ENCODE measurements at regions not wholly inside any gene's neighbourhood (a gene's known extent, or its start where the extent isn't known, plus 50 kb on each side); places are given as distances from the start of the nearest gene placed in this dataset.

DNA sequence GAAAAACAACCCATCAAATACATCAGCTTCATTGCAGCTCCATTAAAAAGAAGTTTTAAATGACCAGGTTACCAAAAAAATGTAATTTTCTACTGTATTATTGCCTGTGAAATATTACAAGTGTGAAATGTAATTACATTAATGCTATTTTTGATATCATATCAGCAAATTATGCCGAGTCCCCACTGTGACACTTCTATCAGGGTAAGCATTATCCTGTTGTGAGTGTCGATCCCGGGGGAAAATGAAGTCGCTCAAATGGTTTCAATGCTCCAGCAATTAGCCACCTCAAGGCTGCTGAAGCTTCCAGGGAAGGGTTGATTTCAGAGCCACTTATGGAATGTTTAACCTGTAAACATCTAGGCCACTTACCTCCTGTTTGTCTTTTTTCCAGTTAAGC, 70.4 kb downstream of the RCN1 start:
- FAIRE-seq, result no peak
- no peak for DNase-seq (ENCODE audit: extremely low spot score, insufficient read length, low read depth)

- DNase-seq (ENCODE audit: extremely low spot score, insufficient read length, low read depth) (no peak), FAIRE-seq (no peak)
These were observed 71.5 kb downstream of the RCN1 start for GRCh38 chr11:32162351-32162750.

GRCh38 chr11:32162906-32163305, 72.0 kb downstream of the RCN1 start:
- FAIRE-seq, result no peak
- DNase-seq (ENCODE audit: extremely low spot score, insufficient read length, low read depth), result no peak

GRCh38 chr11:32163557-32163956, 72.7 kb downstream of the RCN1 start:
- no peak for DNase-seq (ENCODE audit: extremely low spot score, insufficient read length, low read depth)
- no peak for FAIRE-seq

- DNase-seq (ENCODE audit: extremely low spot score, insufficient read length, low read depth) (no peak), FAIRE-seq (no peak)
These were observed 74.0 kb downstream of the RCN1 start for GRCh38 chr11:32164836-32165235.

DNA sequence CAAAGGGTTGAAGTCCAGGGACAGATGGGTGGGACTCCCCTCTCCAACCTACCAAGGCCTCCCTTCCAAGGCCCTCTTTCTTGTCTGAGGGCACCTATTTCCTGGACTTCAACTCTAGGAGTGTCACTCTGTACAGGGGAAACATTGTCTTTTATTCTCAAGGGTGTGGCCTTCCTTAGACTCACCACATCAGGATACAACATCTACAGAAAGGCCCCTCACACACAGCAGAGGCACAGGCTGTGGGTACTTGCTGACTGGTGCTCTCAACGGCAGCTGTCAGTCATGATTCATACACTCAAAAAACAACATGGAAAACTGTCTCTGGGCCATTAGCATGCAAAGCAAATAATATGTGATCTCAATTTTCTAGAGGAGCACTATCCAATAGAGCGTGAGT, 78.0 kb downstream of the RCN1 start:
- FAIRE-seq (no peak), DNase-seq (ENCODE audit: extremely low spot score, insufficient read length, low read depth) (no peak)

DNA sequence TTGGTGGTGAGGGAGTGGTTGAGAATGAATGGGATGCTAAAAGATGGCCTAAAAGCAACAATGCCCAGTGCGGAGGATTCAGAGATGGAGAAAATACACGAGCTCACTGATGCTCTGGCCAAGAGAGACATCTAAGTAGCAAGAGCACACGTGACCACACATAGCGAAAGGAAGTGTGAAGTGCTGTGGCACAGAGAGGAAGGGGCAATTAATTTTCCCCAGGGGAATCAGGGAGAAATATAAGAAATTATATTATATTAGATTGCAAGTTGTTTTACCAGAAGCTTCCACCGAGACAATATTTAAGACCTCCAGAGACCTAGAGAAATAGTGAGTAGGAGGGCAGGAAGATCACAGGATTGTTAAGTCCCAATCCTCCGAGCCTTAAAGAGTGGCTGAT, 80.6 kb downstream of the RCN1 start:
- FAIRE-seq (no peak), DNase-seq (ENCODE audit: extremely low spot score, insufficient read length, low read depth) (no peak)

DNA sequence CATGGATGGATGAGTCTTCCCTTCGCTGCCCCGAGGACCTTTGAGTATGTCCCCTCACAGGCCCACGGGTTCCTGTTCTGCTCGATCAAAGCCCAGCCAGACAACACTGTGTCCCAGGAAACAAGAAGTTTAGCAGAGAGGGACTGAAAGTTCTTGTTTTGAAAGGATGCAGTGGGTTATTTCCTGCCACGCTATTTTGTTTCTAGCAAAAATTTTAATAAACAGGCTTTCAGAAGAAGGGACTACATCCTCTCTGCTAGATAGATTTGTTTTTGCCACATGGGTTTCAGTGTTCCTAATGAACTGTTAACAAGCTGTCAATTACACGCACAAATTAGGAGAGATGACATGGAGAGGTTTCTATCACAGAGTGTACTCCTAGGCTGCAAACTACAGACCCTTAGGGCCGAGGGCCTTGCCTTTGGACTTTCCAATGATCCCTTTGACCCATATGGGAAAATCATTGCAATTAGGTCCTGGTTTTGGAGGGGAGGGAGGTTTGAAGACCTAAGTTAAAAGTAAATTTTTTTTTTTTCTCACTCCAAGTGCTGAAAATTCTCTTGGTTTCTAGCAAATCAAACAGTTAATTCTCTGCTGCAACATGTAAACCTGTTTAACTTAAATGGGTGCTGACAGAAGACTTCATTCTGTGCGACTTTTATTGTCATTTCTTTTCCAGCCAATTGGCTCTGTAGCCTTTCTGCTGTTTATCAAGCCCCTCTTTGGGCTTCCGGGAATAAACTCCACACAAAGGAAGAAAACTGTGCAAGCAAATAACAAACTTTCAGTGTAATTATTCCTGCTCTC, 81.4 kb downstream of the RCN1 start:
- DNase-seq (ENCODE audit: extremely low spot score, insufficient read length, low read depth), result no peak
- no peak for FAIRE-seq

- peak; percentile 59 for FAIRE-seq
- DNase-seq (ENCODE audit: extremely low spot score, insufficient read length, low read depth), result no peak
These were observed 82.3 kb downstream of the RCN1 start for GRCh38 chr11:32172848-32173834.

- DNase-seq (ENCODE audit: extremely low spot score, insufficient read length, low read depth) (no peak), FAIRE-seq (no peak)
These were observed 83.1 kb downstream of the RCN1 start for GRCh38 chr11:32173977-32174376.

DNA sequence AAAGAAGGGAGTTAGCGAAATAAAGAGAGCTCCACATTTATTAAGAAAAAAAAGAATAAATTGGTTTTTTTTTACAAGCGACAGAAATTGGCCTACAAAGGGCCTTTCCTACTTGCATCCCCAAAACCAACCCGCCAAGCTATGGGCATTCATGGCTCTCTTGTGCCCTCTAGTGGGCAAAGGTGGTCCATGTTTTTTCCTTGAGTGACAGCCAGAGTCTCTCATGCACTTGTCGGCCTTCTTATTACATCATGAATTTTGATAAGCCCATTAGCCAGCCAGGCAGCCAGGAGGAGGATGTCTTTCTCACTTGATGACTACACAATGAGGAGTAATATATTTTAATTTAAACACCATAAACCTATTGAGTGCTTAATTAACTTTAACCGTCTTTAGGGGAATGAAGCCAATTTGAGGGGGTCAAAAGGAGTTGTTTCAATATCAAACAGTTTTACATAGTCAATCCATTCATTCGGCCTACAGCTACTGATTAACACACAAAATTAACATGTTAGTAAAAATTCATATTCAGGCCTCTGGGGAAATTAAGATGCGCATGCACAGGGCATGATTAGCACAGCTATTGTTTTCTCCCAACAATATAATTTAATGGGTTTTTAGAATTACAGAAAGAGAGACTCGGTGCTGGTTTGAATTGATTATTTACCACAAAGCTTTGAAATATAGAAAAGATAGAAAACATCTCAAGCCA, 85.5 kb downstream of the RCN1 start:
- peak; percentile 18 for DNase-seq (ENCODE audit: extremely low spot score, insufficient read length, low read depth)
- FAIRE-seq, result peak; percentile 89

DNA sequence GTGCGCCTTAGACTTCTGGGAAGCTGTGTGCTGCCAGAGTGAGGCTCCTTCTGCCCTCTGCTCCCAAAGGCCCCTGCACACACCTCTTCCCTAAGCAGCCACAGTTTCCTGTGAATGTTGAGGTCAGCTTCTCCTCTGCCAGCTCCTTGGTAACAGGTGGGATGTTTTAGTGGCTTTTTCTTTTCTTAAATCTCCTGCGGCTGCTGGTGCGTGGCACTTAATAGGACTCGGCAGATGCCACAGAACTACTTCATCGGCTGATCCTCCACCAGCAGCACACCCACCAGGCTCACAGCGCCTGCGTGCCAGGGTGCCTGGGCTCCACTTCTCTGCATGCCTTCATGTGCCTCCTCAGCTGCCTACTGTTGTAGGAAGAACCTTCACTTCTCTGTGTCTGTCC, 87.8 kb downstream of the RCN1 start:
- FAIRE-seq (no peak), DNase-seq (ENCODE audit: extremely low spot score, insufficient read length, low read depth) (no peak)

GRCh38 chr11:32183512-32183911, 92.6 kb downstream of the RCN1 start:
- DNase-seq (ENCODE audit: extremely low spot score, insufficient read length, low read depth), result no peak
- no peak for FAIRE-seq

- no peak for FAIRE-seq
- no peak for DNase-seq (ENCODE audit: extremely low spot score, insufficient read length, low read depth)
These were observed 93.3 kb downstream of the RCN1 start for GRCh38 chr11:32184041-32184722.

GRCh38 chr11:32184723-32185376, 94.0 kb downstream of the RCN1 start:
- FAIRE-seq, result no peak

DNA sequence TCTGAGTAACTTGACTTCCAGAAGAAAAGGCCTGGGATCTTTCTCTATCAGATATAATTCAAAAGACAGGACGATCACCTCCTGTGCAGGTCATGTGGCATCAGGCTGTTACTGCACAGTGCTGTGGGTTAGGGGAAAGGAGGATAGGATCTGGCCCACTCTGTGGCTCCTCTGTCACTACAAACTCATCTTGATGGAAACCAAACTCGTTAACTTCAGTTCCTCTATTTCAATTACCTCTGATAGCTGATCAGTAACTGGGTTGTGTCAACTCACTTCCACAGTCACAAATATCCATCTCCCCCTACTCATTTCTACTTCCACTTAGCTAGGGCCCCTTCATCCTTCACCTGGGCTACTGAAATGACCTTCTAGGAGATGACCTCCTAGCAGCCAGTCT, 95.2 kb downstream of the RCN1 start:
- FAIRE-seq (no peak), DNase-seq (ENCODE audit: extremely low spot score, insufficient read length, low read depth) (no peak)

More at GRCh38 chr11:32184723-32185376, 94.0 kb downstream of the RCN1 start:
- DNase-seq (ENCODE audit: extremely low spot score, insufficient read length, low read depth), result no peak

- FAIRE-seq (no peak), DNase-seq (ENCODE audit: extremely low spot score, insufficient read length, low read depth) (no peak)
These were observed 96.2 kb downstream of the RCN1 start for GRCh38 chr11:32187111-32187510.

DNA sequence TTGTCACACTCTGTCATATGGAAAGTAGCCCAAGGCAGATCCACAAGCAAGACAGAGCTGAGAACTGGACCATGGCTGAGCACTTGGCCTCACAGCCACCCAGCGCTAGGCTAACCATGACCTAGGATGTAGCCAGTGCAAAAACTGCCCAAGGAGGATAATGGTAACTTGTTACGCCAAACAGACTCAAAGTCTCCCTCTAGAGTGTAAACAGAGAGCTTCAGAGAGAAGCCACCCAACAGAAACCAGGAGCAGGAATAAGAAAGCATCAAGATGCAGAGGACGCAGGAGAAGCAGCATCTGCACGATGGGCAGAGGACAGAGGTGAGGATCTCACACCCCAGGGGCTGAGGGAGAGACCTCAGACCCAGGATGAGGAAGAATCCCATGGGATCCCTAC, 97.9 kb downstream of the RCN1 start:
- DNase-seq (ENCODE audit: extremely low spot score, insufficient read length, low read depth) (no peak), FAIRE-seq (no peak)

- DNase-seq (ENCODE audit: extremely low spot score, insufficient read length, low read depth), result no peak
These were observed 105.3 kb downstream of the RCN1 start for GRCh38 chr11:32196137-32196536.

More at GRCh38 chr11:32196137-32196536, 105.3 kb downstream of the RCN1 start:
- no peak for FAIRE-seq

Measured in GM18507 (cell line).